GM21360 (cell line): ENCODE measurements at regions not wholly inside any gene's neighbourhood (a gene's known extent, or its start where the extent isn't known, plus 50 kb on each side); places are given as distances from the start of the nearest gene placed in this dataset.

Source experiments
- ATAC-seq: cut with Tn5 transposase; IDR thresholded peaks from one replicate; pipeline ENCODE4 v1.9.1; 2021; ENCODE audit warnings: mild to moderate bottlenecking, moderate library complexity; ENCODE audit not compliant: unreplicated experiment

DNA sequence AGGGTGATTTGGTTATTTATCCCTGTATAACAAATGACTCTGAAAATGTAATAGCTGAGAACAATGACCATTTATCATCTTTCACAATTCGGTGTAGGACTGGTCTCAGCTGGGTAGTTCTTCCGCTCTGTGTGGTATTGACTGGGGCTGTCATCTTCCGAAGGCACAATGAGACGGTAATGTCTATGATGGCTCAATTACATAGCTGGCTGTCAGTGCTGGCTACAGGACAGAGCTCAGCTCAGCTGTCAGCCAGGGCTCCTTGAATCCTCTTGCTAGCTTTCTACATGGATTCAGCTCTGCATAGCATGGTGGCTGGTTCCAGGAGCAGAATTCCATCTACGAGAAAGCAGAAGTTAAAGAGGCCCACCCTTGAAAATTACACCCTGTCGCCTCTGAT lies 483.8 kb downstream of the TDRD15 start:
- ATAC-seq: no peak

DNA sequence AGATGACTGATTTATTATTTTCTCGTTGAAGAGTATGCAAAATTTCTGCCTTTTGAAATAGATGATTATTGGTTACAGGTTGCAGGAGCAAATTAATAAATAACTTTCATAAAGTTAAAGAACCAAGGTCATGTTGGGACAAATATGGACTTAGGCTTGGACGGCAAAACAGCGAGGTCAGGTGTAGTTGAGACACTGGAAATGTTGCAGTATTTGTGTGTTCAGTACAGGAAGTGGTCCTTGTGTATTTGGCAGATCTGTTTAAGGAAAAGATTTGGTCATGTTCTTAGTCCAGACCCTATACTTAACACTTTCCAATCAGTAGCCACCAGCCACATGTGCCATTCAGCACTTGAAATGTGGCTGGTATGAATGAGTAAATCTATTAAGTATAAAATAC lies 486.5 kb downstream of the TDRD15 start:
- ATAC-seq: no peak

DNA sequence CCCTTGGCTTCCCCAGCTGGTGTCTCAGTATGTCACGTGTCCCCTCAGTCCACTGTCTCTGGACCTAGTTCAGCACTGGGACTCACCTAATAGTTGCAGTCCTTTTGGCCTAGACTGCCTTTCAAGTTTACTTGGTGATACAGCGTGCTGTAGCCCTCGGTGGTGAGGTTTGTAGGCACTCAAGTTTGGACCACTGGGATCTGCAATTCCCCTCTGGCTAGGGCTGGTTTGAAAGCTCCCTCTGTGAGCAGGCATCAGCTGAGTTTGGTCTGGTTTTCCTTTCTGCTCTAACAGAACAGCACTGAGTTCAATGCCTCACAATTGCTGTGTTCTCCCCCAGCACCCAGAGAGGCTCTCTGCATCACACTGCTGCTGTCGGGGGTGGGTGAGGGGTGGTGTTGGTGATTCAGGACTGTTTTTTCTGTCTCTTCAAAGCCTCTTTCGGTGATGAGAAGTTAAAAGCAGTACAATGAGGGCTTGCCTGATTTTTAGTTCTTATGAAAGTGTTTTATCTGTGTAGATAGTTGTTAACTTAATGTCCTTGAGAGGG lies 494.2 kb downstream of the TDRD15 start:
- ATAC-seq: no peak

DNA sequence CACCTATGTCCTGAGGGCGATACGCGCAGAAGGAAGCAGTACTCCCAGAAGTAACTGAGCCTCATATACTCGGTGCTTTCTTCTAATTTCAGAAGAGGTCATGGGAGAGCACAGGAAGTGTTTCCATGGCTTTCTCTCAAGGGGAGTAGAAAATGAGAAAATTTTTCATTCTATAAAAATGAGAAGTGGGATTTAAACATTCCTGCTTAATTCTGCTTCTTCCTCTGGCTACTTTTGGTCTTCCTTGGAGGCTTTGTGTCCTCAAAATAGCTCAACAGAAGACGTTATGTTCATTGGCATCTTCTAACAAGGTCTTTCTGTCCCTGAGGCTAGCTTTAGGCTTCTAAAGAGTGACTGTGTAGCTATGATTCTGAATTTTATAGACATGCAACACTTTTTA lies 497.0 kb downstream of the TDRD15 start:
- no peak for ATAC-seq

DNA sequence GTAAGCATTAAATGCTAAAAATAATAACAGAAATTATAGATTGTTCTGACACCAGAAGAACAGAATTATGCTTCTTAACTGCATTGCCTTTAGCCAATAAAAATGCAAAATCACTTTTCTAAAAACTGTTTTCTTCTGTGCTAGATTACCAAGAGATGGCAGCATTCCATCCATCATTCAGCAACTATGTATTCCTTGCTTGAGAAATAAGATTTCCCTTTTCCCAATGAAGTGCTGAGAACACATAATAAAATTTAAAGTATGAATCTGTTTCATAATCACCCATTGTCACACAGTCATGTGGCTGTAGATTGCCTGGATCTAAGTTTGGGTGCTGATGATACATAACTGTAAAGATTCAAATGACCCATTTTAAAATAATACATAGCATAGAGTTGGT lies 504.2 kb downstream of the TDRD15 start:
- no peak for ATAC-seq

DNA sequence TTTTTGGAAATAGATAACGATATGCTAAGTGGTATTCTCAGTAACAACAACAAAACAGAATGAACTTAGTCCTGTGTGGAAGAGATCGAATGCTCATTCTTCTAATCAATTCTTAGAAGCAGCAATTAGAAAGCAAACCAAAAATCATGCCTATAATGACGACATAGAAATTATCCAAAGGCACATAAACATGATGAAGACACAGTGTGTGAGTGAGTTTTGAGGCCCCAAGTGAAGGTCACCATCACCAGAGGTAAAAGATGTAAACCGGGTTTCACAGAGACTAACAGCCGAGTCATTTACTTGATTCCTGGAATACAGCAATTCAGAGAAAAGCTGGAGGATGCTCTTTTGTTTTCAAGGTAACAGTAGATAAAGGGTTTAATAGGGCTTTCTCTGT lies 509.2 kb downstream of the TDRD15 start:
- ATAC-seq: no peak

DNA sequence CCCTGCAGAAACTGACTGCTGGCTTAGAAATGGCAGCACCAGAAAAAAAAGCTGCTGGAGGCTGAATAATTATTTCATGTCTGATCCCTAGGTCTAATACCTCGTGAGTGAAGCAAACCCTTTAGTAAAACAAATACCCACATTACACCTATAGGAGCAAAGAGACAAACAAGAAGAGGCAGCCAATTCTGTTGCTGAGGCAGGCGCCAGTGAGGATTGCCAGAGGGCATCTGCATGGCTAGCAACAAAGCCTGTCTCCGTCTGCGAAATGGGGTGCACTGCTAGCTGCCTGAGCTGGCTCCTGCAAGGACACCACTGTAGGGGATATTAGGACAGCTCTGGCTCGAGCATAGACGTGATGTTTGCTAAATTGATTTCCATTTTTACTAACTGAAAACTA lies 509.7 kb downstream of the TDRD15 start:
- ATAC-seq: no peak

DNA sequence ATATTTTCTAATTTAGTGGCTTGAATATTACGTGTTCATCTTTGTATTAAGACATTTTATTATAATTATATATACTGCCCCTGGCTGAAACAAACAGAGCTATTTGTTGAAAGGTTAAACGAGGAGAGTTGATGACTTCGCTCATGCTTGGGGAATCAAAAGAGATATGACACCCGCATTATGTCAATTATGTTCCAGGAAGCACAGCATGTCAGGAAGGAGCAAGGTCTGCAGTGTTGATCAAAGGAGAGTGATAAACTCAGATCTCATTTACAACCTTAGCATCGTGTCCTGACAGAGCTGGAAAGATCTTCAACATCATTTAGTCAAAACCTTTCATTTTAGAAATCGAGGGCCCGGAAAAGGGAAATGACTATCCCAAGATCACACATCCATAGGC lies 510.1 kb downstream of the TDRD15 start:
- ATAC-seq: no peak

DNA sequence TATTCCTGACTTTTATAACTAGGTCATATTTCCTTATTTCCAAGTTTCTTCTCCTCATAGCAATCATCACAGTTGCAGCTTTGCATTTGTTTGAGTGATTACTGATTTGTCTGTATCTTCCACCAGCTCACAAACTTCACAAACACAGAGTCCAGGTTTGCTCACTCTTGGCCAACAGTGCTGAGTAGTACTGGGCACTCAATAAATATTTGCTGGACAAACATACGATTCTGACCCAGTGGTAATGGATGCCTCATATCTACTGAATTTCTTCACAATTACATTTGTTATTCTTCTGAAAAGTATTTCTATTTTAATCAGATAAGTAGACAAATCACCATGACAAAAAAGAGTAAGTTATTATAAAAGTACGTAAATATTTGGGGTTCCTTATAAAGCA lies 516.3 kb downstream of the TDRD15 start:
- no peak for ATAC-seq

DNA sequence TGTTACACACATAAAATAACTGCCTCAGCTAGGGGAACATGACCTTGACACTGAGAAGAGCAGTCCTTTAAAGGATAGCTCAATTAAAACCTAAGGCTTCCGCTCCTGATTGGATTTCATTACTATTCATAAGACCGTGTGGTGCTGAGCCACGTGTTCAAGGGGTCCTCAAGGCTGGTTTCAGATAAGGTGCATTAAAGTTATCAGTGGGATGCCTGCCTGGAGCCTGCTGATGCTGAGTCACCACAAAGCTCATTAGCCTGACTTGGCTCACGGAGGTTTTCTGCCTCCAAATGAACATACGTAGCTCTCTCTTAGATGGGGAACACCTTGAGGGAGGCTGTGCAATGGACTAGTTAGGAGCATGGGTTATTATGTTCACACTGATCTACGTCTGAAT lies 518.9 kb downstream of the TDRD15 start:
- ATAC-seq: no peak

DNA sequence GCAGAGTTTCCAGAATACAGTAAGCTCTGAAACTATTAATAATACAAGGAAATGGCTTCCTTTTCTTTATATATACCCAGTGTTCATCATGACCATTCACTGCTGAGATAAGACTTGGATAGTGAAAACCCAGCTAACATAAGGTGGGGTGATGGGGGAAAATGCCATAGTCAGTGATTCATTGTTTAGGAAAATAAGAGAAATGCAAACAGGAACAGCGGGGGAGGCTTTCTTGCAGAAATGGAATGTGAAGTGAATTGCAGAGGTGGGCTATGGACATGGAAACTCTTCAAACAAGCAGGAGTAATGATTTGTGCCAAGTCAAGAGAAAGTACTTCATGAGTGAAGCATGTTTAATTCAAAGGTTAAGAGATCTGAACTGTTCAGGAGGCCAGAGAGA lies 519.4 kb downstream of the TDRD15 start:
- ATAC-seq: no peak

DNA sequence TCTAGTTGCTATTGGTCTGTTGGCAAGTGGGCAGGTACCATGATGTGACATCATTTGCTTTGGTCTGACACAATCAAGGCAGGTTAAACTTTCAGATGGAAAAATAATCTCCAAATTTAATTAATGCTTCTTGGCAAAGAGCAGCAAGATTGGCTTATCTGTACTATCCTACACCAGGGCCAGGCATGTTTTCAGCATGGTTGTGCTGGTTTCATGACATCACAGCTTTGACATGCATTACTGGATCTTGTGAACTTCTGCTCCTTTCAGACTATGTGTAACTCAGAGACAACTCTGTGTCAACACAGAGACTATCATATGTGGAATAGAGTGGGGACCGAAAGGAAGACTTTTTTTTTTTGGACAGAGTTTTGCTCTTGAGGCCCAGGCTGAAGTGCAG lies 520.5 kb downstream of the TDRD15 start:
- no peak for ATAC-seq

DNA sequence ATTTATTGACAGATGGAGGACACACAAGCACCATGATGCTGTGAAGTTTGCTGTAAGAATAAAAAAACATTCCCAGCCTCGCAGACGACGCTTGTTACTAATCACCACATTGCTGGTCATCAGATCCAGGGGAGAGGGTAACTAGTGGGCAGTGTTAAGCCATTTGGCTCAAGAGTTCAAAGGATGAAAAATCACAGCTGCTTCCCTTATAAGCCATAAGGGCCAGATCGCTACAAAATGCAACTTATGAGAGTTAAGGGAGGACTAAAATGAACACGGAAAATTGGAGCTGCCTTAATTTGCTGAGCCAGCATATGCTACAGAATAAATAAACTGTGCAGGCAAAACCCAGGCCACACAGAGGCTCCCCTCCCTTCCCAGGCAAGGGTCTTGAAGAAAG lies 522.6 kb downstream of the TDRD15 start:
- no peak for ATAC-seq

DNA sequence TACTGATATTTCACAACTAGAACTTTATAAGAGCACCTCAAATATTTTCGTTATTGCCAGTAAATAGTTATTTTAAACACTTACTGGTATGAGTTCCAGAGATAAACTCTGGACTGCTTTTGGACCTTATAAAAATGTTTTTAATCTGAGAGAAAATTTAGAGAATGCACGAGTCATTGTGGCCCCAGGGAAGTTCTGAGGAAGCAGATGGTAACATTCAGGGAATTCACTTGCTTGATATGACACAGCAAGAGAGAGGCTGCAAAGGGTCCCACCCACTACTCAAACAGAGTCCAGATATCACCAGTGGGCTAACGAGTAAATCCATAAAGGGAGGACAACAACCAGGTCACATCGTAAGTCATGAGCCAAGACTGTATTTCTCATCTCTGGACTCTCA lies 526.8 kb downstream of the TDRD15 start:
- no peak for ATAC-seq

DNA sequence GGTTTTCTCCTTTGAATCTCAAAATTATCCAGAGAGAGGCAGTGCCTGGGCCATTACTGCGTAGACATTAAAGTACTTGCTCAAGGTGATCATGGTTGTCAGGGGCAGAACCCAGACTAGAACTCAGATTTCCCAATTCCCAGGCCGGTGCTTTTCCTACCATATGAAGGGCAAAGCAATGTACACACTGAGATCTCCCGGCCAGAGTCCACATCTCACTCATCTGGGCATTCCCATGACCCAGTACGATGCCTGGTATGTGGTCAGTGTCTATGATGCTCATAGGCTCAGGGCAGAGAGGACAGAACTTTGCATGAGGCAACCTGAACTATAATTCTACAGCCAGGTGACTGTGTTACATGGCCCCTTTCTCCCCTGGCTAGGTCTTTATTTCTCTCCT lies 531.4 kb downstream of the TDRD15 start:
- ATAC-seq: no peak

DNA sequence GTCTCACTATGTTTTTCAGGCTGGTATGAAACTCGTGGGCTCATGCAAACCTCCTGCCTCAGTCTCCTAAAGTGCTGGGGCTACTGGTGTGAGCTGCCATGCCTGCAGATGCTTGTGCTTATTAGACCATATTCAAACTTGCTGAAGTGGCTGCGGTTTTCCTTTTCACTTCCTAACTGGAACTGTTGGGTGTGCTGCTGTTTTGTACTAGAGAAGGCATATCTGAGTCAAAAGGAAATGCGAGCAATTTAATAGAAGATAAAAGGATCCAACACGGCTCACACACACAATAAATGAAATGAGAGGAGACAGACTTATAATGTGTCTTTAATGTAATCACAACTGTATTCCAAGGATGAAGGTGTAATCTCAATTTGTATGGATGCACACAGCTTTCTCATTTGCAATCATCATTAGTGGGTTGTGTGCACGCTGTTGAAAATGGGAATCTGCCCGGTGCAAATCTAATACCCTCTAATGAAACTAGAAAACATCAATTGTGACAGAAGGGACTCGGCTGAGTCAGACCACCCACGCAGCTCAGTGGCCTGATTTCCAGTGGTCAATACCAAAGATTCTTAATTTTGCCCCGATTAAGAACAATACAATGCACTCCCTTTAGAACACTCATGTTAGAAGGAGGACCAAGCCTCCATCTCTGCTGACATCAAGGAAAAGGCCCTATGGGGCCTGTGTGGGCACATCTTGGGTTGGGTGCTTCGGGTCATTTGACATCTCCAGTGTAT lies 532.7 kb downstream of the TDRD15 start:
- no peak for ATAC-seq

DNA sequence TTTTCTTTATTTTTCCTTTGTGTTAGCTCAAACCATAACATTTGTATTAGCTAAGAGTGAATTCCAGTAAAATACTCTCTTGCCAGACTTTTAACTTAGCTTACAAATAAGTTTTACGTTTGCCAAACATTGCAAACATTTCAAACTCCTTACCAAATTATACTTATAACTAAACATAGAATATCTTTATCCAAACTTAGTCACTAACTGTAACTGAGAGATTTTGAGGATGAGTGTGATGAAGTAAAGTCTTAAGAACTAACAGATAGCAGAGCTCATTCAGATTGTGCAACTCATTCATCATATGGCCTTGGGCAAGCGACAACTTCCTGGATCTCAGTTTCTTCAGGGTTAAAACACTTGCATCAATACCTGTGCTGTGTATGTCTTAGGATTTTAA lies 533.7 kb downstream of the TDRD15 start:
- no peak for ATAC-seq

DNA sequence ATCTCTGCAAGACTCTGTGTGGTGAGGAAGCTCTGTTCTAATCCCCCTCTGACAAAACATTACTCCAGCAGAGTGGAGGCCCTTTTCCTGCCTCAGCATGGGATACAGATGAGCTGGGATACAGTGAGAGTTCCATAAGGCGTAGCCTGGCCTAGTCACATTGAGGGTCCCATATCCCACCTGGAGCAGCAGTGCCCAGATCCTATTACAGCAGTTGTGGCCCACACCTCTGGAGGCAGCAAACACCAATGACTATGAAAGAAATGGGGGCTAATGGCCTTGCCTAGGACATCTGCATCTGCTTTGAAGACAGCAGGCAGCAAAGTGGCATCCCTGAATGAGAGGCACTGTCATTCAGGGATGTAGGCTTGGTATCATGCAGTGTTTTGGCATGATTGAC lies 534.5 kb downstream of the TDRD15 start:
- ATAC-seq: no peak

DNA sequence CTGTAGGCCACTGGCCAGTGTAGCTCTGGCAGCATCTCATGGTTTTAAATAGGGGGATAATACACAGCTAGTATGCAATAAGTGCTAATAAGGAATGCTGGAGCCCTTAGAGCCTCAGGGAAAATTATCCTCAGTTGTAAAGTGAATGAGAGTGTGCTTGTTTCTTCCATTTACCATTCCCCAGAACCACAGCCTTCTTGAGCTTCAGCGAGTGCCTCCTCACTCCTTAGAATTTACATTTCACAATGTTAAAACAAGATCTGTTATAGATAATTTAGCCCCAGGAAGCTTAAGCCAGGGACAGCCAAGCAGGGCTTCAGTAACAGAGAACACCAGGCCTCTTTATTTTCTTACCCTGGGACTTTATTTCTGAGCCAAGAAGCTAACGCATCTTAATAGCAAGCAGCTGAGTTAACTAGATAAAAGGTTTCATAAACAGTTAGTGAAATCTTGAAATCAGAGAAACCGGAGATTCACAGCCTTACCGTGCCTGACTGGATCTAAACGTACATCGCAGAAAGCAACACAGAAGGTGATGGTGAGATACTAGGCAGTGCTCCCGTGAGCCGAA lies 535.2 kb downstream of the TDRD15 start:
- no peak for ATAC-seq

DNA sequence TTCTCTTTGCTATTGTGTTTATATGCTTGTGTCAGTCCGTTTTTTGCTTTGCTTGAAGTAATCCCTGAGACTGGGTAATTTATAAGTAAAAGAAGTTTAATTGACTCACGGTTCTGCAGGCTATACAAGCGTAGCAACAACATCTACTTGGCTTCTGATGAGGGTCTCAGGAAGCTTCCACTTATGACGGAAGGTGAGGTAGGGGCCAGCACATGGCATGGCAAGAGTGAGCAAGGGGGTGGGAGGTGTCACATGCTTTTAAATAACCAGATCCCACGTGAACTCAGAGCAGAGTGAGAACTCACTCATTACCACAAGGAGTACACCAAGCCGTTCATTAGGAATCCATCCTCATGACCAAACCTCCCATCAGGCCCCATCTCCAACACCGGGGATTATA lies 540.3 kb downstream of the TDRD15 start:
- ATAC-seq: no peak

DNA sequence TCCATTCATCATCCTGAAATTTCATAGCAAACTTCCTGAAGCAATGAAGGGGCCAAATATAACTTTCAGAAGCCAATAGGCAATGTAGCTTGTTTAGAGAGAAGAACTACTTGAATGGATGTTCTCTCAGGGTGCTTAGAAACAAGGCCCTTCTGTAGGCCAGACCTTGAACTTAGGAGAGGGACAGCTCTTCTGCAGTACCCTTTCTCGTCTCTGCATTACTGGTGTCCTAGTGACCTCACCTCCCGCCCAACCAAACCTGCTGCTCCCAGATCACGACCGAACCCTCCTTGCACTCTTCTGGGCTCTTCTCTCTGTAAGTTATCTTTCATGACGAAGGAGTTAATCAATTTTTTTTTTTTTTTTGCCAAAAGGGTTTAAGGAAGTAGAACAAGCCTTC lies 543.9 kb downstream of the TDRD15 start:
- ATAC-seq: no peak

DNA sequence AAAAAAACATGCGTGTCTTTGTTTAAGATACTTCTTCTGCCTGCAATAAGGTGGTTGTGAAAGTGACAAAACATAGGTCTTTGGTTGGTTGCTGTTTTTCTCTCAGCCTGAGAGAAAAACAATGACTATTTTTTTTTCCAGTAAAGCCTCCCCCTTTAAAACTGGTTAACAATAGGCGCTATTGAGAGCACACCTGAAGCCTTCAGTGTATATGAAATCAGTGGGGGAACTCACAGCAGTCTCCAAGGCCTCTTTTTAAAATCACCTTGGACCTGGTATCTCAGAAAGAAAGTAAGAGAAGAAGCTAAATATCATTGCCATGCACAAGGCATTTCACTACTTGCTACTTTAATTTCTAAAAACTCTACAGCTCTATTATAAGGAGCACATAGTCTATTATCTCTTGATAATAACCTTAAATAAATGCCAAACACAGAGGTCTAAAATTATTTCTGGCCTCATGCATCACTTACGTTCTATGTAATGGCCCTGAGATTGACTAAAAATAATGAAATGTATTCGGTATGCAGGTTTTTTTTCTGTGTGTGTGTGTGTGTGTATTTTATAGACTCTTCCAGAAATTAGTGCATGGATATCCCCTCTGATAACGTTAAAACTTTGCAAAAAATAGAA lies 544.4 kb downstream of the TDRD15 start:
- ATAC-seq: no peak
